Astrocyte (in vitro differentiated cells and primary cell): ENCODE measurements at regions not wholly inside any gene's neighbourhood (a gene's known extent, or its start where the extent isn't known, plus 50 kb on each side); places are given as distances from the start of the nearest gene placed in this dataset.

Experiments used
- DNase-seq: peaks from one replicate; pipeline ENCODE4 v3.0.0-alpha.2; 2010; ENCODE audit warnings: low read depth
- FAIRE-seq: peaks from 2 replicates; lab custom pipeline; 2011; peaks lifted over from hg19 to GRCh38; lab: Jason Lieb, UNC
- H2AFZ ChIP-seq: 2 replicates; pipeline ENCODE4 v1.6.0; 2012; ENCODE audit warnings: low read depth, low read length, inconsistent platforms
- H3K27ac ChIP-seq: 2 replicates; pipeline ENCODE4 v1.5.1; 2011; ENCODE audit warnings: low read depth, low read length, inconsistent platforms
- H3K27me3 ChIP-seq: 2 replicates; pipeline ENCODE4 v1.6.0; 2011; ENCODE audit warnings: low read length, inconsistent platforms; ENCODE audit not compliant: insufficient read depth
- H3K36me3 ChIP-seq: 2 replicates; pipeline ENCODE4 v1.5.1; 2011; ENCODE audit warnings: low read length, inconsistent platforms; ENCODE audit not compliant: insufficient read depth
- H3K4me1 ChIP-seq: 2 replicates; pipeline ENCODE4 v1.5.1; 2011; ENCODE audit warnings: low read length, inconsistent platforms; ENCODE audit not compliant: insufficient read depth
- H3K4me2 ChIP-seq: 2 replicates; pipeline ENCODE4 v1.6.0; 2012; ENCODE audit warnings: low read length, inconsistent platforms
- H3K4me3 ChIP-seq: 2 replicates; pipeline ENCODE4 v1.5.1; 2011; ENCODE audit warnings: low read depth, mild to moderate bottlenecking, low read length, inconsistent platforms; ENCODE audit not compliant: insufficient read depth
- H3K79me2 ChIP-seq: 2 replicates; pipeline ENCODE4 v1.6.0; 2012; ENCODE audit warnings: mild to moderate bottlenecking, low read length, inconsistent platforms; ENCODE audit not compliant: insufficient read depth
- H3K9ac ChIP-seq: 2 replicates; pipeline ENCODE4 v1.6.0; 2012; ENCODE audit warnings: mild to moderate bottlenecking, low read length, inconsistent platforms
- H3K9me3 ChIP-seq: 2 replicates; pipeline ENCODE4 v1.5.1; 2012; ENCODE audit warnings: low read depth, mild to moderate bottlenecking, low read length, inconsistent platforms; ENCODE audit not compliant: insufficient read depth
- H4K20me1 ChIP-seq: 2 replicates; pipeline ENCODE4 v1.6.0; 2012; ENCODE audit warnings: low read length, inconsistent platforms; ENCODE audit not compliant: insufficient read depth
- H3K27ac Mint-ChIP-seq: one replicate; pipeline ENCODE4 v1.8.0; 2021; ENCODE audit warnings: mild to moderate bottlenecking, mixed read lengths; ENCODE audit not compliant: unreplicated experiment
- H3K27me3 Mint-ChIP-seq: one replicate; pipeline ENCODE4 v1.8.0; 2021; ENCODE audit warnings: low read depth, mixed read lengths; ENCODE audit not compliant: unreplicated experiment
- H3K36me3 Mint-ChIP-seq: one replicate; pipeline ENCODE4 v1.8.0; 2021; ENCODE audit warnings: low read depth, mixed read lengths; ENCODE audit not compliant: unreplicated experiment
- H3K4me1 Mint-ChIP-seq: one replicate; pipeline ENCODE4 v1.8.0; 2021; ENCODE audit warnings: low read depth, mixed read lengths; ENCODE audit not compliant: unreplicated experiment
- H3K4me3 Mint-ChIP-seq: one replicate; pipeline ENCODE4 v1.8.0; 2021; ENCODE audit warnings: mild to moderate bottlenecking, moderate library complexity, mixed read lengths; ENCODE audit not compliant: unreplicated experiment
- H3K9me3 Mint-ChIP-seq: one replicate; pipeline ENCODE4 v1.8.0; 2021; ENCODE audit warnings: mild to moderate bottlenecking, mixed read lengths; ENCODE audit not compliant: unreplicated experiment
- EZH2 ChIP-seq: IDR thresholded peaks from 2 replicates; pipeline ENCODE4 v1.6.1; 2012; ENCODE audit warnings: mild to moderate bottlenecking, low read length, inconsistent platforms; ENCODE audit not compliant: insufficient read depth
- TF ChIP-seq, protein P1 (sequence below): IDR thresholded peaks from 2 replicates; pipeline ENCODE4 v1.5.1; 2011; ENCODE audit warnings: low read depth, mild to moderate bottlenecking, inconsistent platforms, low read length, moderate library complexity; ENCODE audit not compliant: insufficient read depth

GRCh38 chr1:193335806-193336428, 149.5 kb upstream of the B3GALT2 start:
- no peak overlapping the region for H3K27ac Mint-ChIP-seq

GRCh38 chr1:193333166-193333565, 146.8 kb upstream of the B3GALT2 start:
- H3K36me3 ChIP-seq = no peaks in the 10 kb centered on the region
- Mint-ChIP-seq H3K9me3 (peaks cover 24% of the 10 kb centered on the region), H3K36me3 (peaks cover 3% of the 10 kb centered on the region), H3K4me3 (no peak overlapping the region), H3K4me1 (peaks cover 11% of the 10 kb centered on the region), H3K27me3 (no peaks in the 10 kb centered on the region), H3K27ac (no peak overlapping the region)
- no peak overlapping the region for H3K4me3 ChIP-seq
- no peak overlapping the region for H3K9ac ChIP-seq
- DNase-seq (no peak), FAIRE-seq (no peak)
- H3K79me2 ChIP-seq = no peaks in the 10 kb centered on the region
- no peak overlapping the region for H3K27ac ChIP-seq
- TF ChIP-seq, protein P1, sequence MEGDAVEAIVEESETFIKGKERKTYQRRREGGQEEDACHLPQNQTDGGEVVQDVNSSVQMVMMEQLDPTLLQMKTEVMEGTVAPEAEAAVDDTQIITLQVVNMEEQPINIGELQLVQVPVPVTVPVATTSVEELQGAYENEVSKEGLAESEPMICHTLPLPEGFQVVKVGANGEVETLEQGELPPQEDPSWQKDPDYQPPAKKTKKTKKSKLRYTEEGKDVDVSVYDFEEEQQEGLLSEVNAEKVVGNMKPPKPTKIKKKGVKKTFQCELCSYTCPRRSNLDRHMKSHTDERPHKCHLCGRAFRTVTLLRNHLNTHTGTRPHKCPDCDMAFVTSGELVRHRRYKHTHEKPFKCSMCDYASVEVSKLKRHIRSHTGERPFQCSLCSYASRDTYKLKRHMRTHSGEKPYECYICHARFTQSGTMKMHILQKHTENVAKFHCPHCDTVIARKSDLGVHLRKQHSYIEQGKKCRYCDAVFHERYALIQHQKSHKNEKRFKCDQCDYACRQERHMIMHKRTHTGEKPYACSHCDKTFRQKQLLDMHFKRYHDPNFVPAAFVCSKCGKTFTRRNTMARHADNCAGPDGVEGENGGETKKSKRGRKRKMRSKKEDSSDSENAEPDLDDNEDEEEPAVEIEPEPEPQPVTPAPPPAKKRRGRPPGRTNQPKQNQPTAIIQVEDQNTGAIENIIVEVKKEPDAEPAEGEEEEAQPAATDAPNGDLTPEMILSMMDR = no peak
- TF ChIP-seq EZH2 = no peak
- H3K27me3 ChIP-seq = no peaks in the 10 kb centered on the region
- peaks cover 8% of the 10 kb centered on the region for H3K4me1 ChIP-seq
- no peak overlapping the region for H2AFZ ChIP-seq
- no peaks in the 10 kb centered on the region for H4K20me1 ChIP-seq
- H3K4me2 ChIP-seq = no peak overlapping the region
- H3K9me3 ChIP-seq = no peaks in the 10 kb centered on the region

More at GRCh38 chr1:193335806-193336428, 149.5 kb upstream of the B3GALT2 start:
- Histone ChIP-seq H3K9ac (no peak overlapping the region), H3K4me2 (peak overlapping the region; percentile 8), H3K4me1 (peaks cover 8% of the 10 kb centered on the region), H2AFZ (no peak overlapping the region), H4K20me1 (no peaks in the 10 kb centered on the region), H3K79me2 (no peaks in the 10 kb centered on the region), H3K27me3 (no peaks in the 10 kb centered on the region), H3K36me3 (no peaks in the 10 kb centered on the region), H3K9me3 (no peaks in the 10 kb centered on the region), H3K27ac (peak overlapping the region; percentile 11), H3K4me3 (no peak overlapping the region)
- H3K27me3 Mint-ChIP-seq = no peaks in the 10 kb centered on the region
- peak; percentile 85 for DNase-seq
- peaks cover 11% of the 10 kb centered on the region for H3K4me1 Mint-ChIP-seq
- TF ChIP-seq, protein P1 = no peak
- TF ChIP-seq EZH2 = no peak
- FAIRE-seq = peak; percentile 9
- no peak overlapping the region for H3K4me3 Mint-ChIP-seq
- no peaks in the 10 kb centered on the region for H3K36me3 Mint-ChIP-seq
- peaks cover 15% of the 10 kb centered on the region for H3K9me3 Mint-ChIP-seq

DNA sequence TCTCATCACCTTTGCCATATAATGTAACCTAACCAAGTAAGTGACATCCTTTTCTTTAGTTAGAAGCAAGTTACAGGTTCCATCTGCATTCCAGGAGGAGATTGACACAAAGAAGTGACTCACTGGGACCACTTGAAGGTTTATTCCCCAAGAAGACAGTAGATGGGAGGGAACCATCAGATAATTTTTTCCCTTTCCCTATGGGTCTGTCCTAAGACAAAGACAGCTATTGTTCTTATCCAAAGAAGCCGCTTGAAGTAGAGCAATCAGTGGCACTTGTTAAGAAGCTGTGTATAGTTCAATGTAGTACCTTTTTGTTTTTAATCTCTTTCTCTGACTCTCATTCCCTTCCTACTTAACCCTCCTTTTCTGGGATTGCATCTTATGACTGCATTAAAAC, 139.9 kb upstream of the B3GALT2 start:
- H3K27me3 ChIP-seq = no peaks in the 10 kb centered on the region
- H3K4me1 Mint-ChIP-seq = peaks cover 27% of the 10 kb centered on the region
- peaks cover 3% of the 10 kb centered on the region for H3K36me3 Mint-ChIP-seq
- no peak overlapping the region for H3K4me3 ChIP-seq
- H2AFZ ChIP-seq = no peak overlapping the region
- no peaks in the 10 kb centered on the region for H3K79me2 ChIP-seq
- FAIRE-seq (no peak), DNase-seq (no peak)
- peaks cover 12% of the 10 kb centered on the region for H3K4me1 ChIP-seq
- H3K4me2 ChIP-seq = no peak overlapping the region
- H3K9me3 Mint-ChIP-seq = peaks cover 14% of the 10 kb centered on the region
- H3K27ac Mint-ChIP-seq = no peak overlapping the region
- no peak overlapping the region for H3K9ac ChIP-seq
- H4K20me1 ChIP-seq = no peaks in the 10 kb centered on the region
- H3K27ac ChIP-seq = no peak overlapping the region
- no peak overlapping the region for H3K4me3 Mint-ChIP-seq
- no peaks in the 10 kb centered on the region for H3K27me3 Mint-ChIP-seq
- H3K36me3 ChIP-seq = no peaks in the 10 kb centered on the region
- TF ChIP-seq, protein P1 = no peak
- no peak for TF ChIP-seq EZH2
- peaks cover 3% of the 10 kb centered on the region for H3K9me3 ChIP-seq
